NCI-H2196 treated with DMSO at 0.1 percent for 48 hours (cell line): ENCODE measurements at regions not wholly inside any gene's neighbourhood (a gene's known extent, or its start where the extent isn't known, plus 50 kb on each side); places are given as distances from the start of the nearest gene placed in this dataset.
"Not testable (repeated sequence)": the region's sequence is repeated elsewhere in the genome, so short reads cannot be mapped to it uniquely, and the experiment has no call there.

Source experiments
- DNase-seq: peaks from one replicate; lab custom pipeline; 2025; ENCODE audit not compliant: unreplicated experiment; lab: John Stamatoyannopoulos, UW

DNA sequence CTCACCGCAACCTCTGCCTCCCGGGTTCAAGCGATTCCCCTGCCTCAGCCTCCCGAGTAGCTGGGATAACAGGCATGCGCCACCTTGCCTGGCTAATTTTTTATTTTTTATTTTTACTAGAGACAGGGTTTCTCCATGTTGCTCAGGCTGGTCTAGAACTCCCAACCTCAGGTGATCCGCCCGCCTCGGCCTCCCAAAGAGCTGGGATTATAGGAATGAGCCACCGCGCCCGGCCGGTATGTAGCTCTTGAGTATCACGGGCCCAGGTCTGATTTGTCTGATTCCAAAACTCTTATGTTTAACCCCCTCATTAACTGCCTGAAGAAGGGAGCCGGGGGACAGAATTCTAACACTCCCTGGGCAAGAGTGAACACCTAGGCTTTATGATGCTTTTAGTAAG is 91.7 kb upstream of the OLIG2 start:
- DNase-seq: not testable (repeated sequence)

DNA sequence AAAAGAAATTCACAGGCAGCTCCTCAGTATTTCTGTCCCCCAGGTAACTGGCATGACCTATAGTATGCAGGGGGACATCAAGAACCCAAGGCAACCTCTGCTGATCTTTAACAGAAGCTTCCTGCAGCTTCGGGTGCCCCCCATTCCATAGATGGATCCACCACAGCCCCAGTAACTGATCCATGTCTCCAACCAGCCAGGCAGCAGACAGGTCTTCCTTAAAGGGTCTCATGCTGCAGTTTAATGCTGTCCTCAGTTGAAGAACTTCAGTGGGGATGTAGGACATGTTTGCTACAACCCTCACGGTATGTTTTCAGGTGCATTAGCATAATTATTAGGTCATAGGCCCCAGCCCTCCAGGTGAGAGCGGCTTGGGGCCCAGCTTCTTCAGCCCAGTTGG is 90.9 kb upstream of the OLIG2 start:
- no peak for DNase-seq

DNA sequence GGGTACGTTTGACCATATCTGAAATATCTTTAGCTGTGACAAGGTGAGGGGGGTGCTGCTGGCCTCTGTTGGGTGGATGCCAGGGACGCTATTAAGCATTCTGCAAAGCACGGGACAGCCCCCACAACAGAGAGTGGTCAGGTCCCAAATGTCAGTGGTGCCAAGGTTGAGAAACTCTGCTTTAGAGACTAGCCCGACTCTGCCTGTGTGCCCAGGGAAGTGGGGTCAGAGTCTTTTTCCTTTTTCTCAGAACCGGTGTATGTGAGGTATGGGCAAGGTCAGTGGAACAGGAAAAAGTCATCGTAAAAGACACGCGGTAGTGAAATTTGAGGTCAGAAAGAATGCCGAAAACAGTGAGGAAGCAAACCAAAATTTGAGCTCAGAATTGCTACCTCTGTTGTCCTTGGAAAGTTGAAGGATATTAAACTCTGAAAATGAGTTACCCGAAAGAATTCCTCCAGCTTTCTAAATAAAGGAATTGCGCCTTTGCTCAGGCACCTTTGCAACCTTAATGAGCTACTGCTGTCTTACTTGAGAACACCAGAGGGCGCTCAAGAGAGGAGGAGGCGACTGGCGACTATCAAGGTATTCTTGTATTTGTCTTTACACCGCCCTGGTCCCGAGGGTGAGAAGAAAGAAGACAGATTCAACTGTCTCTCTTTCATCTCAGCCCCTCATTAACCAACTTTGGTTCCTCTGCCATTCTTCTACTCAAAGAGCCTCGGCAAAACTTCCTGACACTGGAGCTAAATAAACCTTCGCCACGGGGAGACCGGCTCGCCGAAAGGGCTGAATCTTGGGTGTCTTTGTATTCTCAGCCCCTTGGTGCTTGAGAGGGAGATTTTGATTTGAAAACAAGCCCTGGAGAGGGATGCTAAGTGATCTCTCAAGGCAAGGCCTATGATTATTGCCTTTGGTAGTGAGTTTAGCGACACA is 85.4 kb upstream of the OLIG2 start:
- peak; percentile 35 for DNase-seq

DNA sequence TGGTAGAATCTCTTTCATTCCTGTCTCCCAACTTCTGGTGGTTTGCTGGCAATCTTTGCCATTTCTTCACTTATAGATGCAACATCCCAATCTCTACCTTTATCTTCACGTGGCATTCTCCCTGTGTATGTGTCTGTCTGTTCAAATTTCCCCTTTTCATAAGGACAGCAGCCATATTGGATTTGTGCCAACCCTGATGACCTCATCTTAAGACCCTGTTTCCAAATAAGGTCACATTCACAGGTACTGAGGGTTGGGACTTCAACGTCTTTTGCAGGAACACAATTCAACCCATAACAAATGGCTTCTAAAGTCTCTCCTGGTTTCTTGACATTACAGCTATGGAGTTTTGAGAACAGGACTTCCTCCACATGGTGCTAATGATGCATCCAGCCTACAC is 84.5 kb upstream of the OLIG2 start:
- DNase-seq: no peak

DNA sequence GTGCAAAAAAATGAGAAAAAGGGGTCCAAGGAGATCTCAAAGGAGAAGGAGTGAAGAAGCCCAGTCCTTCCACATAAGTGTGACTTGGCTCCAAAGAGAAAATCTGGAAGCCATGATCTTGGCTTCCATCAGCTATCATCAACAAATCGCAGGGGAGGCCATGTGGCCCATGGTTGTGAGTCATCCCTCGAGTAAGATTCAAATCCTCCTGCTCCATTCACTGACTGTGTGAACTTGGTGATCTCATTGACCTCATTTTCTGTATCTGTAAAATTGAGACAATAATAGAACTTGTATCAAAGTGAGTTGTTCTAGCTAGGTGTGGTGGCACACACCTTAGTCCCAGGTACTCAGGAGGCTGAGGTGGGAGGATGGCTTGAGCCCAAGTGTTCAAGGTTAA is 79.1 kb upstream of the OLIG2 start:
- DNase-seq: no peak

- DNase-seq: no peak
Observed at GRCh38 chr21:32947736-32948135, 78.0 kb upstream of the OLIG2 start.

DNA sequence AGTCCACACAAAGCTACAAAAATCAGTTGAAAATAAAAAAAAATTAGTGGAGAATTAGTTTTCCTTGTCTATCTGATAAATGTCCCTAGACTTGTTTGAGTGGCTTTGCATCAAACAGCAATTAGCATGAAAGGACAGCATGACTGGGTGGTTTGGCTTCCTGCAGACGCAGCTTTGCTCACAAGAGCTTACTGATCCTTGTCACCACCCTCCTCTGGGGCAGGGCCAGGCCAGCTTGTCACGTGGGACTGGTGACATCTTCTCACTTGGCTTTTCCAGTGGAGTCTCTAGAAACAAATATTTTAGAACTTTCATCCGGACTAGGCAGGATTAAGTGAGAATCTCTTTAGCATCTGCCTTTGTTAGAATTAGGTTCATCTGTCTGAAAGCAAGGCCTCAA is 76.0 kb upstream of the OLIG2 start:
- no peak for DNase-seq

DNA sequence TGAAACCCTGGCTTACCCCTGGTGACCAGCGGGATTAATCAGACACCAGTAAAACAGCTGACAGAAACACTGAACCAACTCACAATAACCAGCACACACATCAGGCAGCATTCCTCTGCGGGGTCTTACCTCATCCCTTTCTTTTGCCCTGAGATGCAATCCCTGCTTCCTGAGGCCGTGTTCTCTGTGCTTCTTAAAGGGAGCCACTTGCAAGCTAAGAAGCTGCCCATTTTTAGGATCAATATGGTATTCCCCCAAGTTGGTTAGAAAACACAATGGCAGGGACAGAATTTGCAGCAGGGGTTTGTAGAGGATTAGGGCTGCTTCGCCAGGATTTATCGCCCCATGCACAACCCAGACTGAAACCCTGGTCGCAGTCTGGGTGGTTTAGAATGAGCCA is 74.7 kb upstream of the OLIG2 start:
- no peak for DNase-seq

DNA sequence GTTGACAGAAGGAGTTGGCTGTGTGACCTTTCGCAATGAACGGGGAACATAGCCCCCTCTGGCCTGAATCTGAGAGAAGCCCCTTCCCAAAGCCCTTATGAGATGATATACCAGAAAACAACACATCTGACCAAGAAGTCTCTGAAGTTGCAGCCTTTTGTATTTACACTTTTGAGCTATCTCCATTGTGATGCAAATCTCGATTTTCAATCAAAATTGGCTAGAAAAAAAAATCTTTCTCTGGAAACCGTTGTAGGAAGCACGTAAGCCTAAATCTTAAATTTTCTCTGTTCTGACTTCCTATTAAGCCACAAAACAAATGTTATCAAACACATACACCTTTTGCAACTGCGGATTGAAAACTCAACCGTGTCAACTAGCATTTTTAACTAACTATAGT is 71.4 kb upstream of the OLIG2 start:
- no peak for DNase-seq

DNA sequence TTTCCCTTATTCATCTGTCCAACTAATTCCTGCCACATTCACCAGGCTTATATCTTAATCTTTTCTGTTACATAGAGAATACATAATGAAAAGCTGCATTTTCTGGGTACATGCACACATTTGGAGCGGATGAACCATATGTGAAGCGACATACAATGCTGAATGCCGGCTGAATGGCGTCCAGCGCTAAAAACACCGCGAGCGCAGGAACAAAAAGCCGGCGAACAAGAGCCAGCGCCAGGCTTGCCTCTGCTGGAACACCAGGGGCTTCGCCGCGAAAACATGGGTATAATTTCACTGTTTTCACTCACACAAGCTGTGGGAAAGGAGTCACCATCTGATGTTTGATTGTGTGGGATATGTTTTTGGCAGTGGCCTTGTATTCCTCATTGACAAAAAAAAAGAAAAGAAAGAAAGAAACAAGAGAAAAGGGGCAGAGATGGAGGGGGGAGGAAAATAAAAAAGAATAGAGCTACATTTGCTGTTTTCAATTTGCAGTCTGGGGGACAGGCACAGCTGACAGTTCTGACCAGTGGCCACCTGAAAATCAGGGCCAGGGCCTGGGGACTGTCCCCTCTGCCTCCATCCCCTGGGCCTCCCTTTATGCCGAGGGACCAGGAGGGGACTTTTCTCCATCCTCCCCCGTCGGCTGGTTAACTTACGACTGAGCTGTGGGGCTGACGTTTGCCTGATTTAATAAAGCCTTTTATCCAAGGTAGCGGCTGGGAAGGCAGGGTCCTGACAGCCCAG is 70.2 kb upstream of the OLIG2 start:
- DNase-seq: no peak

DNA sequence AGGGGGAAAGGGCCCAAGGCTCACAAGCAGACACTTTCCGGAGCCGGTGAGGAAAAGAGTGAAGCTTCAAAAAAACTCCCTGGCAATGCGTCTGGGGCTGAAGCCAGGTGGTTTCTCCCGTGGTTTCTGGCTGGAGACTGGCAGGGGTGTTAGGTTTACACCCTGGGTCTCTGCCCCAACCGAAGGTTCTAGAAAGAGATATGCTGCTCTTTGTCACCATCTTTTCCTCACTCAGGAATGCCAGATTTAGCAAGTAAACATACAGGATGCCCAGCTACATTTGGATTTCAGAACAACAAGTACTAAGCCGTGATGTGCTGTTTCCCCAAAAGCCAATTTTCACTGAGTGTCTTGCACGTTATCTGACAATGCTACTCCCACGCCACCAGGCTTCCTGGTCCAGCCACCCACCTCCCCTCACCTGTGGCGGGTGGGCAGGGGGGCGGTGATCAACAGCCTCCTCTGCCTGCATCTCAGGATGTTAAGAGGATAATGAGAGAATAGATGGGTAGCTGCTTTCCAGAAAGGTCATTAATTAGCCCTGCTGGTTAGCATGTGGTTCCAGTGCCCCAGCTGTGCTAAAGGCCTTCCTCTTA is 69.6 kb upstream of the OLIG2 start:
- no peak for DNase-seq

DNA sequence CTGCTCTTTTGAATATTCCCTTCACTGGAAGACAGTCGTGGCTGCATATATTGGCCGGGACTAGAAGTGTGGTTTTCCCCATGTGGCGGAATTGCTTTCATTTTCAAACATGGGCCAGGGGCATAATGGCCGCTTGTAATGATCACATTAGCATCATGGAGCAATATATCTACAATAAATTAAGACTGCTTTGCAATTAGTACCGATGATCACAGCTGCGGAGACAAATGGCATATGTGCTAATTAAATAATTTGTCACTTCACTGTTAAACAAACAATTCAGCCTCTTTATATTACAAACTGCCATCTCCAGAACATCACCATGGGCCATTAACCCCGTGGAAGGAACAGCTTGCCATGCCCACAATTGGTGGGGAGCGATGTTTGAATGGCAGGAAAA is 68.2 kb upstream of the OLIG2 start:
- no peak for DNase-seq

GRCh38 chr21:32958288-32959002 is 67.3 kb upstream of the OLIG2 start:
- DNase-seq: no peak

- no peak for DNase-seq
Observed at GRCh38 chr21:32962268-32962667, 63.5 kb upstream of the OLIG2 start.

DNA sequence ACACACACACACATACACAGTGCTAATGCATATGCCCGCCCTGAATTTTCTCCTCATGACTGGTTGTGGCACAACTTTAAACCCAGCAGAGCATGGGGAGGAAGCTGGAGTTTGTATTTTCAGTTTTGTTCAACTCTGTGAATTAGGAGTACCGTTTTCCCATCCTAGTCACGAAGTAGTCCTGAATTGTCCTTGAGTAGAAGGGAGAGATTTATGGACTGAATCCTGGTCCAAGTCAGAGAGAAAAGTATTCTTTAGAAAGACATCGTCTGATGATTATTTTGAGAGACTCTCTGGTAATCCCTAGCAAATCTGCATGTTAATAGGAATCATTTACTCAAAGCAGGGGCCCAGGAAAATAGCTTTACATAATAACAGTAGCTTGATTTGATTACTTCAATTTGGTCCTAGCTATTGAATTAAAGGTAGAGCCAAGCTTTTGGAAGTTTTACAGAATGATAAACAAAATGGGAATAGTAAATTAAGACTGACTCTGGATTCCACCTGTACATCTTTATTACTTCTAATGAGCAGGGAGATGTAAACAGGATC is 60.5 kb upstream of the OLIG2 start:
- no peak for DNase-seq

- DNase-seq: no peak
Observed at GRCh38 chr21:32966120-32966519, 59.6 kb upstream of the OLIG2 start.

- DNase-seq: not testable (repeated sequence)
Observed at GRCh38 chr21:32968103-32968502, 57.6 kb upstream of the OLIG2 start.

- DNase-seq: no peak
Observed at GRCh38 chr21:32974653-32975052, 51.1 kb upstream of the OLIG2 start.

GRCh38 chr21:32975811-32976431 is 49.8 kb upstream of the OLIG2 start:
- no peak for DNase-seq
